AG09309 (cell line): ENCODE measurements at regions not wholly inside any gene's neighbourhood (a gene's known extent, or its start where the extent isn't known, plus 50 kb on each side); places are given as distances from the start of the nearest gene placed in this dataset.

Source experiments
- DNase-seq: peaks from one replicate; pipeline ENCODE4 v3.0.0-alpha.2; 2010; ENCODE audit warnings: low read depth
- H3K4me3 ChIP-seq: 2 replicates; pipeline ENCODE4 v1.5.1; 2011; ENCODE audit warnings: mild to moderate bottlenecking, low read depth, low read length, moderate library complexity; ENCODE audit not compliant: control insufficient read depth
- TF ChIP-seq, protein P1 (sequence below): IDR thresholded peaks from 2 replicates; pipeline ENCODE4 v1.5.1; 2011; ENCODE audit warnings: mild to moderate bottlenecking, low read depth, low read length, inconsistent platforms; ENCODE audit not compliant: insufficient read depth, control insufficient read depth; ENCODE audit errors: missing control alignments

DNA sequence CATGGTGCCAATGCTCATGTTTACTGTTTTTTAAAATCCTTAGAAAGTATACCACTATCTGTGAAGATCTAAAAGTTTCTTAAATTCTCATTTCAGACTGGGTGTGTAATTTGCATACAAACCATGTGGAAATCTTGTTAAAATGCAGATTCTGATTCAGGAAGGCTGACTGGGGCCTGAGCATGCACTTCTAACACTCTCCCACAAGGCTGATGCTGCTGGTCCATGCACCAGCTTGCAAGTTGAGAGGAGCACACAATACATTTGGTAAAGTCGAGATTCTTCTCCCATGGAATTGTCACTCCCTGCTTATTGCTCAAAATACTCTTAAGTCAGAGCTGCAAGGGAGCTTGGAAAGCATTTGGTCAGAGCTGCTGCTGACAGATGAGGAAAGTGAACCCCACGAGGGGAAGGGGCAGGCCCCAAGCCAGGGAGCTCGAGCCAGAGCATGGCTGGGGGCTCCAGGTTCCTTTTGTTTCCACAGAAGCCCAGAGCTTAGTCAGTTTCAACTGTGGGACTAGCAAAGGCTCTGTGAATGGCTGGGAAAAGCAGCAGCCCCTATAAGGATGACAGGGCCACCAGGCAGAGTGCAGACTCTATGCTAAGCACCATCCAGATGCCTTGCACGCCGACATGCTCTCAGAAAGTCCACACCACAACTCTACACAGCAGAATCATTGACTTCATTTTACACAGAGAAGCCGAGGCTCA is 93.5 kb upstream of the HAND1 start:
- H3K4me3 ChIP-seq = no peak overlapping the region
- TF ChIP-seq, protein P1, sequence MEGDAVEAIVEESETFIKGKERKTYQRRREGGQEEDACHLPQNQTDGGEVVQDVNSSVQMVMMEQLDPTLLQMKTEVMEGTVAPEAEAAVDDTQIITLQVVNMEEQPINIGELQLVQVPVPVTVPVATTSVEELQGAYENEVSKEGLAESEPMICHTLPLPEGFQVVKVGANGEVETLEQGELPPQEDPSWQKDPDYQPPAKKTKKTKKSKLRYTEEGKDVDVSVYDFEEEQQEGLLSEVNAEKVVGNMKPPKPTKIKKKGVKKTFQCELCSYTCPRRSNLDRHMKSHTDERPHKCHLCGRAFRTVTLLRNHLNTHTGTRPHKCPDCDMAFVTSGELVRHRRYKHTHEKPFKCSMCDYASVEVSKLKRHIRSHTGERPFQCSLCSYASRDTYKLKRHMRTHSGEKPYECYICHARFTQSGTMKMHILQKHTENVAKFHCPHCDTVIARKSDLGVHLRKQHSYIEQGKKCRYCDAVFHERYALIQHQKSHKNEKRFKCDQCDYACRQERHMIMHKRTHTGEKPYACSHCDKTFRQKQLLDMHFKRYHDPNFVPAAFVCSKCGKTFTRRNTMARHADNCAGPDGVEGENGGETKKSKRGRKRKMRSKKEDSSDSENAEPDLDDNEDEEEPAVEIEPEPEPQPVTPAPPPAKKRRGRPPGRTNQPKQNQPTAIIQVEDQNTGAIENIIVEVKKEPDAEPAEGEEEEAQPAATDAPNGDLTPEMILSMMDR = no peak
- DNase-seq = no peak

DNA sequence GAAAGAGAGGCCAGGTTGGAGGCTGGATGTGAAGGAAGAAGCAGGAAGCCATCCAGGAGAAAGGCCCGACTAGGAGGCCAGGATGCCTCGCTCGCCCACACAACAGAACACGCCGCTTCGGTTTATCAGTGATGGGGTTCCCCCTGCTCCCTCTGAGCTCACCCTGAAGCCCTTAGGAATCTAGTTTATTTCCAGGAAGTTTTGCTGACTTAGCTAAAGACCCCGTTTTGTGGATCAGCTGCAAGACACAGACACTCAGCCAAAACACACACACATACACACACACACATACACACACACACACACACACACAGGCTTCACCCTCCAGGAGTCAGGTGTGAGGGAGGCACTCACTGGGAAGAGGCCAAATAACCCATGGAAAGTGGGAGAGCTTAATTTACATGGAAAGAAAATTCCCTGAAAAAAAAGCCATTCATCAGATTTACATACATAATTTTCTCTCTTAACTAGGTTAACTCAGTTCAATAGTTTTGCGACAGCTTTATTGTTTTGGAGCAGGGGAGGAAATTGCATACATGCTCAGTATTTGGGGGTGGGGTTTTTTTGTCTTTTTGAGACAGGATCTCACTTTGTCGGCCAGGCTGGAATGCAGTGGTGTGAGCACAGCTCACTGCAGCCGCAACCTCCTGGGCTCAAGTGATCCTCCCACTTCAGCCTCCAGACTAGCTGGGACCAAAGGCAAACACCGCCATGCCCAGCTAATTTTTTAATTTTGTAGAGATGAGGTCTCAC is 92.7 kb upstream of the HAND1 start:
- no peak for DNase-seq
- TF ChIP-seq, protein P1 = no peak
- H3K4me3 ChIP-seq = no peak overlapping the region

DNA sequence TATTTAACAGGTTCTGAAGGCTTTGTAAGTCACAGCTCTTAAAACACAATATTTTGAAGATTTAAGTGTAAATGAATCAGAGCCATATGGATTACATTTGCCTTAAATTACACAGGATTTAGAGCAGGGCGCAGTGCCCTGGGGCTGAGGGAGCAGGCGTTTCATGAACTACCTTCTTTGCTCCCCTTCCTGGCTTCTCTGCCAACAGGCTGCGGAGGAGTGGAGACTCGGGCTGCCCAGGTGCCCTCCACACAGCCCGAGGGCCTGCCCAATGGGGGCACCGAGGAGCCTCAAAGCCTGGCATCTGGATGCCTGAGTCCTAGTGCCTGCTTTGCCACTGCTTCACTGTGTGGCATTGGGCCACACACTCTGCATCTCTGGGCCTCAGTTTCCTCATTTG is 90.6 kb upstream of the HAND1 start:
- no peak overlapping the region for H3K4me3 ChIP-seq
- TF ChIP-seq, protein P1 = no peak
- DNase-seq = no peak

DNA sequence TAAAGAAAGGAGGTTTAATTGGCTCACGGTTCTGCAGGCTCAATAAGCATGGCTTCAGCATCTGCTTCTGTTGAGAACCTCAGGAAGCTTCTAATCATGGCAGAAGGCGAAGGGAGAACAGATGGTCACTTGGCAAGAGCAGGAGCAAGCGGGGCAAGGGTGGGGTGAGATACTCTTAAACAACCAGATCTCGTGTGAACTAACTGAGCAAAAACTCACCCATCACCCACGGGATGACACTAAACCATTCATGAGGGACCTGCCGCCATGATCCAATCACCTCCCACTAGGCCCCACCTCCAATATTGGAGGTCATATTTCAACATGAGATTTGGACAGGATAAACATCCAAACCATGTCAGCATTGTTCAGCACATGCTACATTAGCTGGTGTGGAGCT is 89.1 kb upstream of the HAND1 start:
- TF ChIP-seq, protein P1 = no peak
- no peak overlapping the region for H3K4me3 ChIP-seq
- no peak for DNase-seq

DNA sequence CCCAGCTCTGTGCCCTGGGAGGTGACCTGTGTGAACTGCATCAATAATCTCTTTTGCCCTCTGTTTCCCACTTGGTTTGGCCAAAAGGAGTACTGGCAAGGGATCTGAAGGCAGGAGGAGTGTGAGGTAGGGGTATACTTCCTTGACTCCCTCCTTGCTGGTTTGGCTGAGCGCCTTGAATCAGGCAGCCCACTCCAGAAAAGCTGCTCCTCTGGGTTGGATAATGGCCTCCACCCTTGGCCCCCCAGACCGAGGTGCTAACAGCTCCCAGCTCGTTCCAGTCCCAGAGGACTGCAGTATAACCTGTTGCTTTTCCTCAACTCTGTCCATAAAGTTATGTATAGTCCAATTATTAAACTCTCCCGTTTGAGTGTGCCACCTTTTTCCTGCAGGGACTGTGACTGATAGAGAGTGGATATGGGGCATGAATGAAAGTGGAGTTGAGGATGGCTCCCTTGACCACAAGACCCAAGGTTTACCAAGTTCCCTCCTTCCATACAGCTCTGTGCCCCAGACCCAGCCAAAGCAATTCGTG is 88.2 kb upstream of the HAND1 start:
- TF ChIP-seq, protein P1 = no peak
- DNase-seq = no peak
- no peak overlapping the region for H3K4me3 ChIP-seq

DNA sequence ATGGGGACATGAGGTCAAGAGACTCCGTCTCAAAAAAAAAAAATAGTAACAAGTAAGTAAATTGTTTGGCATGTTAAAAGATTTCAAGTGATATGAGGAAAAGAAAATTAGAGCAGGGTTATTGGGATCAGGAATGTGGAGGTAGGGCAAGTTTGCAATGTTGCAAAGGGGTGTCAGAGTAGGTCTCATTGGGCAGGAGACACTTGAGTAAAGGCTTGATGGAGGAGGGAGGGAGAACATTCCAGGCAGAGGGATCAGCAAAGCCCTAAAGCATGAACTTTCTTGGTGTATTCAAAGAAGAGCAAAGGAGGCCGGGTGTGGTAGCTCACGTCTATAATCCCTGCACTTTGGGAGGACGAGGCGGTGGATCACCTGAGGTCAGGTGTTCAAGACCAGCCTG is 87.1 kb upstream of the HAND1 start:
- no peak for DNase-seq
- TF ChIP-seq, protein P1 = no peak
- no peak overlapping the region for H3K4me3 ChIP-seq
